Spleen (tissue), 11 donors: ENCODE measurements at regions not wholly inside any gene's neighbourhood (a gene's known extent, or its start where the extent isn't known, plus 50 kb on each side); places are given as distances from the start of the nearest gene placed in this dataset.

Experiments used
- DNase-seq: peaks from one replicate; pipeline ENCODE4 v3.0.0-alpha.2; 2020
- H3K27ac ChIP-seq, 8 donors: fragments of 200-600 bp; sonication (generic) in 7 of 8; 1 replicate in 4 of 8; 2 replicates in 4 of 8; pipeline versions ENCODE4 v1.5.0 to v1.8.0; 2016 to 2021; ENCODE audit warnings: inconsistent platforms in 4 of 8, mild to moderate bottlenecking in 4 of 8, moderate library complexity in 1 of 8
- H3K27me3 ChIP-seq, 7 donors: fragments of 200-600 bp; sonication (generic) in 6 of 7; replicated peaks in 1 of 7; 1 replicate in 4 of 7; 2 replicates in 3 of 7; pipeline versions ENCODE4 v1.5.0 to v1.8.0; 2016 to 2021; ENCODE audit warnings: inconsistent platforms in 3 of 7, mild to moderate bottlenecking in 1 of 7
- H3K36me3 ChIP-seq, 6 donors: fragments of 200-600 bp; sonication (generic) in 5 of 6; 1 replicate in 4 of 6; 2 replicates in 2 of 6; pipeline versions ENCODE4 v1.5.0 to v1.8.0; 2016 to 2021; ENCODE audit warnings: inconsistent platforms in 2 of 6
- H3K4me1 ChIP-seq, 6 donors: fragments of 200-600 bp; sonication (generic) in 5 of 6; 1 replicate in 3 of 6; 2 replicates in 3 of 6; pipeline versions ENCODE4 v1.5.0 to v1.8.0; 2016 to 2021; ENCODE audit warnings: inconsistent platforms in 3 of 6
- H3K4me3 ChIP-seq, 8 donors: fragments of 200-600 bp; sonication (generic) in 7 of 8; 1 replicate in 4 of 8; 2 replicates in 4 of 8; pipeline versions ENCODE4 v1.5.0 to v1.8.0; 2016 to 2021; ENCODE audit warnings: inconsistent platforms in 4 of 8, mild to moderate bottlenecking in 4 of 8, moderate library complexity in 2 of 8
- H3K9me3 ChIP-seq, 8 donors: fragments of 200-600 bp; sonication (generic) in 7 of 8; 1 replicate in 4 of 8; 2 replicates in 4 of 8; pipeline versions ENCODE4 v1.5.0 to v1.8.0; 2016 to 2021; ENCODE audit warnings: inconsistent platforms in 4 of 8
- CTCF ChIP-seq, 11 experiments: fragments of 200-600 bp in 7 of 11; fragments of 450-650 bp in 4 of 11; sonication (generic) in 4 of 11; IDR thresholded peaks in 8 of 11; conservative IDR thresholded peaks in 3 of 11; 1 replicate in 7 of 11; 2 replicates in 4 of 11; pipeline versions ENCODE4 v1.4.0 to v1.8.0; 2016 to 2021; ENCODE audit warnings: antibody characterized with exemption in 11 of 11, inconsistent platforms in 4 of 11, mild to moderate bottlenecking in 1 of 11
- POLR2A ChIP-seq, 3 donors: fragments of 450-650 bp; IDR thresholded peaks; one replicate each; pipeline ENCODE4 v1.5.1; 2017; ENCODE audit warnings: antibody characterized with exemption in 3 of 3, mild to moderate bottlenecking in 1 of 3
- POLR2AphosphoS5 ChIP-seq, 3 donors: sonication (generic); formaldehyde crosslinking; IDR thresholded peaks; one replicate each; pipeline ENCODE4 v1.5.1; 2017; ENCODE audit warnings: antibody characterized with exemption in 3 of 3
- WGBS, 5 donors: extraction: QIAGEN DNeasy Blood & Tissue Kit in 3 of 5; methylation state at CpG; one replicate each; pipeline versions ENCODE4 v1.1.5 to v1.1.7; 2013 to 2018; 5-methylcytosine and 5-hydroxymethylcytosine counted together
- intact Hi-C: fragments of 100-400 bp; cut with DNase I; formaldehyde crosslinking; loops from one replicate; pipeline ENCODE4 v1.15.0; 2023; ENCODE audit warnings: low total_unique reads
- donor health status: healthy with polysubstance abuse.
- donor health status: DM: no; HTN: no; CAD: no; lungs with moderate emphysema.
- donor health status: DM: no; HTN: no; CAD: no.
- donor health status: Bipolar disorder and iron deficiency.
- donor health status: healthy.
- donor health status: DM: no; HTN: no; CAD: no.
- donor health status: DM: yes; HTN: yes; CAD: no.

- H3K4me3 ChIP-seq, result no peak overlapping the region
- intact Hi-C loops, result no loop called here
- H3K36me3 ChIP-seq, result no peaks in the 10 kb centered on the region
- TF ChIP-seq POLR2A (IDR thresholded peaks at IDR 0.05), result no peak
- no peak for TF ChIP-seq POLR2AphosphoS5 (IDR thresholded peaks at IDR 0.05)
- TF ChIP-seq CTCF (IDR thresholded peaks at IDR 0.05 in 8 of 11, conservative IDR thresholded peaks at IDR 0.05 in 3 of 11), result no peak
- H3K27me3 ChIP-seq, result no peaks in the 10 kb centered on the region
- H3K9me3 ChIP-seq, result peaks cover 0 to 9% (median 0%) of the 10 kb centered on the region in 8 donors
- 81 to 95% (median 86%) methylated on average over 1 of the region's 1 CpG for WGBS, 5 donors
- DNase-seq, result no peak
- H3K4me1 ChIP-seq, result no peaks in the 10 kb centered on the region
- H3K27ac ChIP-seq, result no peak overlapping the region
These were observed 2673.8 kb downstream of the PCDH9 start for GRCh38 chr13:64556376-64556775.

GRCh38 chr13:64553411-64554129 is 2676.6 kb downstream of the PCDH9 start:
- no peak for DNase-seq
- 40 to 75% (median 63%) methylated on average over 2 of the region's 2 CpGs for WGBS, 5 donors

GRCh38 chr13:64551755-64552154 is 2678.4 kb downstream of the PCDH9 start:
- intact Hi-C loops, result no loop called here
- Histone ChIP-seq H3K27ac (no peak overlapping the region), H3K4me1 (no peaks in the 10 kb centered on the region), H3K36me3 (no peaks in the 10 kb centered on the region), H3K4me3 (no peak overlapping the region), H3K27me3 (no peaks in the 10 kb centered on the region), H3K9me3 (peaks cover 0 to 13% (median 0%) of the 10 kb centered on the region in 8 donors)
- 67 to 72% (median 71%) methylated on average over 1 of the region's 1 CpG for WGBS, 5 donors
- no peak for TF ChIP-seq POLR2AphosphoS5 (IDR thresholded peaks at IDR 0.05)
- TF ChIP-seq POLR2A (IDR thresholded peaks at IDR 0.05), result no peak
- TF ChIP-seq CTCF (IDR thresholded peaks at IDR 0.05 in 8 of 11, conservative IDR thresholded peaks at IDR 0.05 in 3 of 11), result no peak
- no peak for DNase-seq

More at GRCh38 chr13:64553411-64554129, 2676.6 kb downstream of the PCDH9 start:
- Histone ChIP-seq H3K27me3 (no peaks in the 10 kb centered on the region), H3K36me3 (no peaks in the 10 kb centered on the region), H3K27ac (no peak overlapping the region), H3K9me3 (peaks cover 0 to 11% (median 0%) of the 10 kb centered on the region in 8 donors), H3K4me1 (no peaks in the 10 kb centered on the region), H3K4me3 (no peak overlapping the region)
- no peak for TF ChIP-seq POLR2AphosphoS5 (IDR thresholded peaks at IDR 0.05)
- no peak for TF ChIP-seq CTCF (IDR thresholded peaks at IDR 0.05 in 8 of 11, conservative IDR thresholded peaks at IDR 0.05 in 3 of 11)
- TF ChIP-seq POLR2A (IDR thresholded peaks at IDR 0.05), result no peak
- intact Hi-C loops, result no loop called here

- H3K4me3 ChIP-seq, result no peak overlapping the region
- DNase-seq, result no peak
- no peak for TF ChIP-seq POLR2A (IDR thresholded peaks at IDR 0.05)
- TF ChIP-seq CTCF (IDR thresholded peaks at IDR 0.05 in 8 of 11, conservative IDR thresholded peaks at IDR 0.05 in 3 of 11), result no peak
- no peak for TF ChIP-seq POLR2AphosphoS5 (IDR thresholded peaks at IDR 0.05)
- no peaks in the 10 kb centered on the region for H3K4me1 ChIP-seq
- H3K27ac ChIP-seq, result no peak overlapping the region
- no peaks in the 10 kb centered on the region for H3K27me3 ChIP-seq
- H3K9me3 ChIP-seq, result peaks cover 0 to 8% (median 0%) of the 10 kb centered on the region in 8 donors
- WGBS, 5 donors, result 91 to 98% (median 93%) methylated on average over 1 of the region's 1 CpG
- H3K36me3 ChIP-seq, result no peaks in the 10 kb centered on the region
- intact Hi-C loops, result no loop called here
These were observed 2683.8 kb downstream of the PCDH9 start for GRCh38 chr13:64546371-64546770.
